H4 (cell line): ENCODE measurements at regions not wholly inside any gene's neighbourhood (a gene's known extent, or its start where the extent isn't known, plus 50 kb on each side); places are given as distances from the start of the nearest gene placed in this dataset.
A peak's percentile ranks its signal among the peaks of the same experiment; 100 is the strongest.

Source experiments
- DNase-seq: peaks from one replicate; pipeline ENCODE4 v3.0.0-alpha.2; 2015; ENCODE audit warnings: low spot score

DNA sequence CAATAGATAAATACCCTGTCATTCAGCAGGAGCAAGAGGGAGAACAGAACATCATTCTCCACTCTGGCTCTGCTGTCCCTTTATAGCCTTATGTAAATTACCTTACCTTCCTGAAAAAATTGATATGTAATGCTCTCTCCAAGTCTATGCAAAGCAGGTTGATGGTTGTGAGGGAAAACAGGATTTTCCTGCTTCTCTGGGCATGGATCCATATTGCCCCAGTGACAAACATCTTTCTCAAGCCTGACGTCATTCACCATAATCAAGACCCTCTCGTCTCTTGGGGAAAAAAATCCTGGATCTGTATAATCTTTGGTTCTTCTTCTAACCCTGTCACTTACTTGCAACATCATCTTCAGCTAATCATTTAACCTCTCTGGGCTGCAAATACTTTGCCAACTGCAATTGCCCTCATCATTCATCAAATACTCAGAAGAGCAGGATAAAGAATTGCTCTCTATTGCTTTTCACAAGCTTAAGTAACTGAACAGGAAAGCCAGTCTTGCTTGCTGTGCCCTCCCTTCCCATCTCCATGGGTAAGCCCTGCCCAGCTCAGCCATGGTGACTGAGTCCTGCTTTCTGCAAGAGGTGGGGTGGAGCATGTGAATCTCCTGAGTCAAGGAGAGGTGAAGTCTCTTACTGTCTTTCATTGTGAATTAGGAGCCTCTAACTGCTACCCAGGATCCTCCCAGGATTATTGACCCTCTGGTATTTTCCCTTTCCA, 123.7 kb upstream of the KLF7 start:
- DNase-seq = no peak

DNA sequence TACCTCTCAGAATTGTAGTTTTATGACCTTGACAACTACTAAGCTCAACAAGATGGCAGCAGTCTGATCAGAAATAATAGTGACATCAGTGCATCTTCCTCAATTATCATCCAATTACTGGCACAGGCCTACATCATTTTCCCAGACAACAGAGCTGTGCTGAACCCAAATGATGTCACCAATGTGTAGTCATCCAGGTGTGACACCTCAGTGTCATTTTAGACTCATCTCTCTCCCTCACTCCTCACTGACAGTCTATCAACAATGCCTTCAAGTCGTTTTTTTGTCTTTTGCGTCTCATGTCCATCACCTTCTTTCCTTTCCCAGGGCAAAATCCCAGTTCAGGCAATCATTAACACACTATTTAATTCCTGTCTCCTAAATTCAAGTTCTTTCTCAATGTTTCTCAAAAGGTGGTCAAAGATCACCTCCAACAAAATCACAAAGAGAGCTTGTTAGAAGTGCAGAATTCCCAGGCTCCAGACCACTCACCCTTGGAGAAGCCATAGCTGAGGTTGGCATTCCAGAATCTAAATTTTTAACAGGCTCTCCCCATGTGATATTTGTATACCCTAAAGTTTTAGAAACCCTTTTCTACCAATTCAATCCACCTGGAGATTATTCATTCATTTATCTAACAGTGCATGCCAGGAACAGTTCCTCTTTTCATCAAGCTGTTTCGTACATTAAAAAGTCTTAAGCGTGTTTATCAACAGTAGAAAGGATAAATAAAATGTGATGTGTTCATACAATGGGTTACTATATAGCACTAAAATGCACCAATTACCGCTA, 125.3 kb upstream of the KLF7 start:
- no peak for DNase-seq

DNA sequence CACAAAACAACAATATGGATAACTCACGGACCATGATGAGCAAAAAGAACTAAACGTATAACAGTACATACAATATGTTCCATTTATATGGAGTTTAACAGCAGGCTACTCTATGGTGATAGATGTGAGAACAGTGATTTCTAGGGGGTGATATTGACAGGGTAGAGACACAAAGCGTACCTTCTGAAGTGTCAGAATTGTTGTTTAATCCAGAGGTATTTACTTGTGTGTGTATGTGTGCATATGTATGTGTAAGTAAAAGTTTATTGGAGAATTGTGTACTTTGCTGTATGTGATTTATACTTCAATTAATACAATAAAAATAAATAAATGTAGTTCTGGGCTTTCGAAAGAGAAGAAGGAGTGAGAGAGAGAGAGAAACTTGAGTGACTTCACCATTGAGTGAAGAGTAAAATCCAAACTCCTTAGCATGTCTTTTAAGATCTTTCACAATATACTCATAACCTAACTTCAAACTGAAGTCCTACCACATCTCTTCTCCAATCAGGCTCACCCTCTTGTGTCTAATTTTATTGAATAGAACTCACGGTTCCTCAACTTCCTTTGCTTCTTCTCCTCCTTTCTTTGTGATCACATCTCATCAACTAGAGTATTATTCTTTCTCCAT, 126.0 kb upstream of the KLF7 start:
- DNase-seq = no peak

DNA sequence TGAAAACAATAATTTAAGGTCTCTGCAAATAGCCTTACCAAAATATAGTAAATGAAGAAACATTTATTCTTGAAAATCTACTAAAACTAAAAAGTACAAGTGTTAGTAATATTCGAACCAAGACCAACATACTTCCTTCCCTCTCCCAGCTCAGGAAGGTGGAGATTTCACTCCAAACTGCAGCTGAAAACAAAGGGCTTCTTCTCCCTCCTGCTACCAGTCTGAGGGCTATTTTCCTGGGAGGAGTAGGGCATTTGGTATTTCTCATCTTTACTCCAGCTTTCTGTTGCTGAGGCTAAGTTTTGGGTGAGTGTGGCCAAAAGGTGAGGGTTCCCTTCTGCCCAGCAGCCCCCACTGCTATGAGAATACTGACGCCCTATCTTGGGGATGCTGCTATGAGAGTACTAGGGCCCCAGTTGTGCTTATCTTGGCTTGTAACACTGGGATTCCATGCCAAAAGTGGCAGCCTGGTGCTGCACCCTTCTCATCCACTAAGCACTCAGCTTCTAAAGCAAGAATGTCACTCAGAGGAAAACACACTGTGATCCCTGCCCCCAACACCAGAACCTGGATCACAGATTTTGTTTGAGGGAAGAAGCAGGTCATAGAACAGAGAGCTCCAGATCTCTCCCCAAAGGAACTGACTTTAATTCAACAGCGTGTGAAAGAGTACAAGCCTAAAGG, 130.7 kb upstream of the KLF7 start:
- DNase-seq = no peak

DNA sequence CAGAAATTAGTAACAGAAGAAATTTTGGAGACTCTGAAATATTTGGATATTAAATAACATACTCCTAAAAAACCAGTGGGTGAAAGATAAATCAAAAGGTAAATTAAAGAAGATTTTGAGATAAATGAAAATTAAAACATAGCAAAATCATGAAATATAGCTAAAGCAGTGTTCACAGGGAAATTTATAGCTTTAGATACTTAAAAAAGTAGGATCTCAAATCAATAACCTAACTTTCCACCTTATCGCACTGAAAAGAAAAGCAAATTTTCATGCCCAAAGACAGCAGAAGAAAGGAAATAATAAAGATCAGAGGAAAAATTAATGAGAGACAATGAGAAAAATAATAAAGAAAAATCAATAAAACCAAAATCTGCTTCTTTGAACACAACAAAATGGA, 135.1 kb upstream of the KLF7 start:
- no peak for DNase-seq

DNA sequence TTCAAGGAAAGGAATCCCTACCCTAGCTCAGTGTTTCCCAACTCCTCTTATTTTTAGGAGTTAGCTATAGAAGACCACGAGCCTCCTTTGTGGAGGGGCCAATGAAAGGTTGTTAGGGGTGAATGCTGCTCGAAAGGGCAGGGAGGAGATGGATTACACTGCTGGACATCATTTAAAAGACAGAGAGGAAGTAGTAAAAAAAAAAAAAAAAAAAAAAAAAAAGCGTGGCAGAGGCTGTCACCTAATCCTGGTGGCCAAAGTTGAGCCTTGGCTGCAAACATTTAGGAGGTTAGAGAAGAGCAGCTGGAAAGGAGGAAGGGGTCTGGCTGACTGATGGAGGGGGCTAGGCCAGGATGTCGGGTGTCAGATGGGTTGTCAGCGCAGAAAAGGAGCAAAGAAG, 139.0 kb upstream of the KLF7 start:
- DNase-seq = no peak

DNA sequence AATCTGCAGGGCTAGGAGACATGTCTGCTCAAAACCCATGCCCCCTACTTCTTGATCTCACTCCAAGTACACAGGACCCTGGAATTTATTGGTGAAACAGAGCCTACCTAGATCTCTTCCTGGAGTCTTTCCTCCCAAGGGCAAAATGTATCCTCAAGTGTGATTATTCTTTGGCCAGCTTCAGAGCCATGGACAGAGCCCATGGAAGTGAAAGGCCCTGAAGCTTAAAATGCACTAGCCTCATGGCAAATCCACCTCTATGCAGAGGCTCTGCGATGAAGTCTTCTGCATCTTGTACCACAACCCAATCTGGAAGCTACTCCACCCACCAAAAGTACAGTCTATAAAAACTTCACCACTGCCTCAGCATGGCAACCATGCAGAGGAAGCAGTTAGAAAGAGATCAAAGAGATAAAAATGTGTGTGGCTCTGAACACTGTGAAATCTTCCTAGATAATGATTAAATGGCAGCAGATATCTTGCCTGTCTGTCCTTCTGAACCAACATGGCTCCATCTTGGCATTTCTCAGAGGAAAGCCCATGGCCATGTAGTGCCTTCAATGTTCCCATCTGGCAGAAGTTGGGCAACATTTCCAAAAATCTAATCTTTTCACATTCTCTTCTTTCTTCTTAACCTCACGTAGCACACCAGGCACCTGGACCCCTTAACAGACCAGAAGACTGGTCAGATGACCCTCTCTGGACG, 142.9 kb upstream of the KLF7 start:
- no peak for DNase-seq

DNA sequence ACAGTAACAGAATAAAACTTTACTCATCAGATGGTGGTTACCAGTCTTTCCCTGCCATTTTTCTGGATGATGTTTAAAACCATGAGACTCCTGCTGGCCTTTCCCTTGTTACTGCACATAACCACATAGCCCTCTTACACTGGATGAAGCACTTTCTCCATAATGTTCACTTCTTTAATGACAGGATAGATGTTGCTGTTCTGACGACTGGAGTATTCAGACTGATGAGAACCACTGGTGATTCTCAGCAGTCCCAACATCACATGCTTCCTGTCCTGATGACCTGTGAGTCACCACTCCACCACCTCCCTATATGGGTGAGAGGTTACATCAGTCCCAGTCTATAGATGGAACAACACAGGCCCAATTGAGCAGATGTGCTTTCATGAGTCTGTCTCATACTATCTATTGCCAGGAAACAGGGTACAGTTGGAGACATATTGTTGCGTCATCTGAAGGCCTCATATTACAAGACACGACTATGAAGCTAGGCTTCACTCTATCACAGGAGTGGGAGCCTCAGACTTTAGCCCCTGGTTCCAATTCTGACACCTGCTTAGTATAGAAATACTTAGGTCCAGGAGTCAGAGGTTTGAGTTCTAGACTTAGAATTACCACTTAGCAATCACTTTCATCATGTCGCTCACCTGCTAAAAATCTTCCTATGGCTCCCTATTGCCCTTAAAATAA, 145.7 kb upstream of the KLF7 start:
- peak; percentile 85 for DNase-seq

DNA sequence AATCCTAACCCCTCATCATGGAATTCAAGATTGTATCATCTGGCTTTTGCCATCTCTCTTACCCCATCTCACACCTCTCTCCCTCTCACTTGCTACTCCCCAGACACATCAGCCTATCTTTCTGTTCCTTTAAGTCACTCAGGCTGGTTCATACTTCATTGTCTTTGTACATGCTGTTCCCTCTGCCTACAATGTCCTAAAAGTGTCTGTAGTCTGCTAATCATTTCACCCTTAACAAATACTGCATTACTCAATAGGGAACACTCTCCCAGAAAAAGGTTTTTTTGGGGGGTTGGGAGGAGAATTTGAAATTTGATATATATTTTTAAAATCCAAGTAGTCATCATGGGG, 146.2 kb upstream of the KLF7 start:
- DNase-seq = no peak

DNA sequence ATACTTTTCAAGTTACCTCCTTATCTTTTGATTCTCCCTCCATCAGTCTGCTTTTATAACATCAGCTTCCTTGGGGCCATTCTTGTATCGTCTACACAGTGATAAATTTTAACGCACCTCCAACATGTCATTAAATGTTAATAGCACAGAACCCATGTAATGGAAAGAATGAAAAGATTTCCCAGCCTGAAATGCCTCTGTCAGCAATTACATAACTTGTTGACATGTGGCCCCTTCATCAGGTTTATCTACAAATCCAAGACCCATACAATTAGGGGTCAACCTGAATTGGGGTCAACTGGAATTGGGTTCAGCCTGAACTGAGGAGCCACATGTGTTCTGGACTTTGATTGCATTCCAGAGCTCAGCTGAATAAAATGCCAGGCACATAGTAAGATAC, 148.2 kb upstream of the KLF7 start:
- DNase-seq = no peak

DNA sequence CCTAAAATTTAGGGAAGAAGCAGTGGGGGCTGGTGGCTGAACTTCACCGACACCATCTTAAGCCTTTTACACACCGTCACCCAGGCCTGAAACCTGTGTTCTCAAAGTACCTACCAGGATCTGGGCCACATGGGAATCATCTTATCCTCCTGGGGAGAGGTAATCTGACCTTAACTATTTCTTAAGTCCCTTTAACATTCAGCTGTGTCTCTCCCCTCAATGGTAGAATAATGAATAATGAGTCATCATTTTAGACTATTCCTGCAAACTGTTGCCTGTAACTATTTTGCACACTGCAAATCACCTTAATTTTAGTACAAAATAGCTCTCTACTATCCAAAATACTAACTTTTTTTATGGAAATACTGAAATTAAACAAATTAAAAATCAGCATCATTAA, 149.4 kb upstream of the KLF7 start:
- no peak for DNase-seq

DNA sequence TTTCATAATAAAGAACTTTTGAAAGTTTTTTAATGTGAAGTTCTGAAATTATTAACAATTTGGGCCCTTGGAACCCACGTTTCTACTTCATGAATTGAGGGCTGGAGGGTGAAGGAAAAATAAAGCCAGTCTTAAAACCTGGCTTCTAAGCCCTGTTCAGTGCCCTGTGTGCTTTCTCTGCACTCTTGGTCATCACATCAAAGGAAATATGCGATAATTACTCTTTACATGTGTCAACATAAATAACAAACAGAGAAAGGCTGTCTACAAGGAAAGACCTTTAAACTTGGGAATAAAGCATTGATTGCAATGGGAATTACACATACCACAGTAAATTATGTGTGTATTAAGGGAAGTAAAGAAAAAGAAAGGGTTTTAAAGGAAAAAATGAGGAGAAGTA, 150.7 kb upstream of the KLF7 start:
- no peak for DNase-seq

DNA sequence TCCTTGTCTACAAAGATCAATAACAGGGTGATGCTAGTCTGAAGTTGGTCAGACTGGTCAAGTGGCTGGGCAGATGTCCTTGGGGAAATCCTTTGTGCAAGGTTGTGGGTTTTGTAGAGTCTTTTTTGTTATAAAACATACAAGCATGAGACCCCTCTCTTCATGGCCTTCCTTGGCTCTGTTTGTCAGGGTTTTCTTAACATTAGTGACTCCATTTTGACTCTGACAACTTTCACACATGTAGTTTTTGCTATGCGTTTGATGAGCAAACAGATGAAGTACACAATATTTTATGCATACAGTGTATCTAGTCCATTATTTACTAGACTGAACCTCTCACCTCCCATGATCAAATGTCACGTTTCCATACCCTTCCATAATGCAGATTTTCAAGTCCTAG, 151.2 kb upstream of the KLF7 start:
- no peak for DNase-seq

DNA sequence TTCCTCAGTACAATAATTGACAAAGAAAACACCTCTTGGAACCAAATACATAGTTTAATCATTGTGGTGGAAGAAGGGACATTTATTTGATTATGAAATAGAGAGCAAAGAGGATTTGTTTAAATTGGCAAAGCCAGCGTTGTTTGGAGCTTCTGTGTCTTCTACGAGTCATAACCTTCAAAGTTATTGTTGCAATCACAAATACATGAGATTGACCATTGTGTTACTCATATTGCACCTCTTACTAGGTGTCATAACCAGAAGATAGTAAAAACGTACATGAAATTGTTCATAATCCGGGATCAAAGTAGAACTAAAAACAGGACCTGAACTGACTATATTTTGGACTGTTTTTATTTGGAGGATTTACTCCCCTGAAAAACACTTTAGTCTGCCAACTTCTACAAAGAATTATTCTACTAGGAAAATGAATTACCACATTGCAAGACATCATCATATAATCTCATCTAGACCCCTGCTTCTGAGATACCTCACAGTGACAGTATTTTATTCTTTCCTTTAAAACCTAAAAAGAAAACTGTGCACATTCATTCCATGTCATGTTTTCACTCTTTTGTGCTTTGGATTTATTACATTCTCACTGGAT, 151.7 kb upstream of the KLF7 start:
- no peak for DNase-seq

DNA sequence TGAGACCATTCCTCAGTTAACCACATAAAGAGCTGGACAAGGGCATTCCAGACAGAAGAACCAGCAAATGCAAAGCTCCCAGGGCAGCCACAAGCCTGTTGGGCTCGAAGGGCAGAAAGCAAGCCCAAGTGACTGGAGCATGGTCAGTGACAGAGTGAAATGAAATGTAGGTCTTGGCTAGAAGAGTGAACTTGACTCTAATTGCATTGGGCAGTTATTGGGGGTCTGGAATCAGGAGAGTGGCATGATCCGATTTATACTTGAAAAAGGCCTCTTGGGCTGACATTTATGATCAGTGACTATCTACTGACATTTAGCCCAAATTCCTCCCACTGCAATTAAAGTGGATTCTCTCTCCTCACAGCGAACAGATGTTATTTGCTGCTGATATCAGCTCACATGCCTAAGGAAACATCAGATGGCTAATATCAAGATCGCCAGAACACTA, 152.5 kb upstream of the KLF7 start:
- DNase-seq = no peak

DNA sequence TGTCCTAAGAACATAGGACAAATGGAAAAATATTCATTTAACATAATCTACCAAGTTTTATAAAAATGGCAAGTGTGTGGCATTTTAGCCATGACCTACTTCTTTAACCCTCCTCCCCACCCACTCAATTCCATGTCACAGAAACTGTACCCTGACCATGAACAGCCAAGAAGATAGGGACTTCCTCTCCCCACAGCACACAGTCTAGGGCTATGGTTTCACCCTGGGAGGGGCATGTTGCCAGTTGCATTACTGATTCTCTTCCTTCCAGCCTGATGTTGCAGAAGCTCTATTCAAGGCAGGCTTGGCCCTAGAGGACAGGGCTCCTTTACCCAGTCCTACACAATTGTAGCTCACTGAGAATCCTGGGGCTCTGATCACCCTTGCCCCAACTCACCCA, 153.6 kb upstream of the KLF7 start:
- DNase-seq = no peak

DNA sequence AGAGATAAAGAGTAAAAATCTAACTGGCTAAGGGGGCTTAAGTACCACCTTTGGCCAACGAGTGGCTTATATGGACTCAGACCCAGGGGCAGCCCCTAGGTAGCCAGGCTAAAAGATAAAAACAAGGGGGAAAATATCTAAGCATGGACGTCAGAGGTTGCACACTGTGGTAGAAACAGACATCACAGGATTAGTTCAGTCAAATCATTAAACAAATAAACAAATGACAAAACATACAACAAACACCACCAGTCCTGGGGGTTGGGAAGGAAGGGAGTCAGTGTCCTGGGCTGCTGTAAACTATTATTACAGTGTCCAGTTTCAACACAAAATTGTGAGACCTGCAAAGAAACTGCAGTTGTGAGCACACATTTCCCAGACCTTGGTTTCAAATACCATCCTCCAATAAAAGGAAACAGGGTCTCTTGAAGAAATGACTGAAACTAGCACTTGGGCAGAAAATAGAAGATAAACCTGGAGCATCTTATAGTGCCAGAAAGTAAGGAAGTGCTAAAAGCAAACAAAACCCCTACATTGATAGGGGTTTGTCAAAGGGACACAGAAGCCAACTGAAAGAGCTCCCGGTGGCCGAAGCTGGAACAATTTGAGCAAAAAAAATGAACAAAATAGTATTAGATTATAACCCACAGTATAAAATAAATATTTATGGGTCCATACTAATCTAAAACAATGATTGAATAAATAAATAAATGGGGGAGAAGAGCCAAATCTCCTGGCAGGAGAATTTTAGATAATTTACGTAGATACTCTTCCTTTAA, 154.8 kb upstream of the KLF7 start:
- no peak for DNase-seq

DNA sequence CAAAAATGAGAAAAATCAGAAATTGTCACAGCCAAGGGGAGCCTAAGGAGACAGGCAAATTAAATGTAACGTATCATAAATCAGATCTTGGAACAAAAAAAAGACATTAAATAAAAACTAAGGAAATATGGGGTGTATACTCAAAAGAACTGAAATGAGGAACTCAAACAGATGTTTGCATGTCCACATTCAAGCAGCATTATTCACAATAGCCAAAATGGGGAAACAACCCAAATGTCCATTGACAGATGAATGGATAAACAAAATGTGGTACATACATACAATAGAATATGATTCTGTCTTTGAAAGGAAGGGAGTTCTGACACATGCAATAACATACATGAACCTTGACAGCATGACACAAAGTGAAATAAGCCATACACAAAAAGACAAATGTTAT, 155.8 kb upstream of the KLF7 start:
- no peak for DNase-seq

DNA sequence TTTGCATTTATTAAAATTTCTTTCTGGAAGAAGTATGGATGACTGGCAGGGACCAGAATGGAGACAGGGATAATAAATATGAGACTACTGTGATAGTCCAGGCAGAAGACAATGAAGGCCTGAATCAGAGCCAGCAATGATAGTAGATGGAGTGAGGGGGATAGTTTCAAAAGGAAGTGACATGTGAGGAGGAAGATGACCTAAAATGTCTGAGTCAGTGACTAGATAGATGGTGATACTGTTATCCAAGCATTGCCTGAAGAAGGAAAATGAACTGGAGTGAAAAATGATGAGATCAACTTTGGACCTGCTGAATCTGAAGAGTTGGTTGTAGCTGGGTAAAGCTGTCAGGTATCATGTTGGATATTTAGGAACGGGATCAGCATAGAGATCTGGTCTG, 158.3 kb upstream of the KLF7 start:
- DNase-seq = no peak

DNA sequence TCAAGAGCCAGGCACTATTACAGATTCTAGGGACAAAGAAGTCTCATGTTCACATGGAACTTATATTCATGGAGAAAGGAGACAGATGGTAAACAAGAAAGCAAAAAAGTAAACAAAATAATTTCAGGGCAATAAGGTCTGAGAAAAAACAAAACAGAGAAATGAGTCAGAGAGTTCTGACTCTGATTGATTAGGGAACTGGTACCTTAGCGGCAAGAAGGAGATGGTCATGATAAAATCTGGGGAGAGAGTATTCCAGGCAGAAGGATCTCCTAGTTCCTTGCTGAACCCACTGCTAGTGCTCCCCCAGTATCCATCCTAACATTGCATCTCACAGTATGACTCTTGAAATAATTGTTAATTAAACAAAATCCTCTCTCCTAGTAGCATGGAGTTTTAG, 161.8 kb upstream of the KLF7 start:
- DNase-seq = no peak
